GM18861 (cell line): ENCODE measurements at regions not wholly inside any gene's neighbourhood (a gene's known extent, or its start where the extent isn't known, plus 50 kb on each side); places are given as distances from the start of the nearest gene placed in this dataset.

Source experiments
- ATAC-seq: cut with Tn5 transposase; IDR thresholded peaks from one replicate; pipeline ENCODE4 v1.9.1; 2021; ENCODE audit not compliant: unreplicated experiment

GRCh38 chr11:88405853-88406252 is 68.3 kb upstream of the CTSC start:
- ATAC-seq: no peak

GRCh38 chr11:88404932-88405710 is 67.6 kb upstream of the CTSC start:
- ATAC-seq: no peak

GRCh38 chr11:88404391-88404790 is 66.9 kb upstream of the CTSC start:
- no peak for ATAC-seq

GRCh38 chr11:88402784-88403183 is 65.2 kb upstream of the CTSC start:
- ATAC-seq: no peak

- ATAC-seq: peak; percentile 50
These were observed 64.7 kb upstream of the CTSC start for GRCh38 chr11:88402192-88402715.

GRCh38 chr11:88398791-88399570 is 61.4 kb upstream of the CTSC start:
- ATAC-seq: no peak

DNA sequence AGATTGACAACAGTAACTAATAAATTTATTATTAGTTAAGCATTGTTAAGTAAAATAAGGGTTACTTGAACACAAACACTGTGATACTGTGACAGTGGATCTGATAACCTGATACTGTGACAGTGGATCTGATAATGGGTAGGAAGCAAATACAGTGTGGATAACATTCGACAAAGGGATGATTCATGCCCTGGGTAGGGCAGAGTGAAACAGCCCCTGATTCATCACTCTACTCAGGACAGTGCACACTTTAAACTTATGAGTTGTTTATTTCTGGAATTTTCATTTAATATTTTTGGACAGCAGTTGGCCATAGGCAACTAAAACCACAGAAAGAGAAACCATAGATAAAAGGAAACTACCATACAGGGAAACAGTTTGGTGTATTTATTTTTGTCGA is 60.8 kb upstream of the CTSC start:
- ATAC-seq: no peak

GRCh38 chr11:88390254-88390653 is 52.7 kb upstream of the CTSC start:
- no peak for ATAC-seq

DNA sequence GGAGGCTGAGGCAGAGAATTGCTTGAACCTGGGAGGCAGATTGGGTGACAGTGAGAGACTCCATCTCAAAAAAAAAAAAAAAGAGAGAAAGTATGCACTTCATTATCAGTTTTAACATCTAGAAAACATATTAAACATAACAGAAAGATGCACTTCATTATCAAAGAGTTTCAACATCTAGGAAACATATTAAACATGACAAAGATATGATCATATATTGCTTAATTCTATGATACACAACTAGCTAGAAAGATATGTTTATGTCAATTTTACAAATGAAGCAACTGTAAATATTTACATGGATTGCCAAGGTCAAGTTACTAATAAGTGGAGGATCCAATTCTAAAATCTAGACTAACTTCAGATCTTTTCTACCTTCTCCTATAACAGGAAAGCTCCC is 50.4 kb upstream of the CTSC start:
- ATAC-seq: no peak
